ENCODE measurements at regions not wholly inside any gene's neighbourhood (a gene's known extent, or its start where the extent isn't known, plus 50 kb on each side); places are given as distances from the start of the nearest gene placed in this dataset.

DNA sequence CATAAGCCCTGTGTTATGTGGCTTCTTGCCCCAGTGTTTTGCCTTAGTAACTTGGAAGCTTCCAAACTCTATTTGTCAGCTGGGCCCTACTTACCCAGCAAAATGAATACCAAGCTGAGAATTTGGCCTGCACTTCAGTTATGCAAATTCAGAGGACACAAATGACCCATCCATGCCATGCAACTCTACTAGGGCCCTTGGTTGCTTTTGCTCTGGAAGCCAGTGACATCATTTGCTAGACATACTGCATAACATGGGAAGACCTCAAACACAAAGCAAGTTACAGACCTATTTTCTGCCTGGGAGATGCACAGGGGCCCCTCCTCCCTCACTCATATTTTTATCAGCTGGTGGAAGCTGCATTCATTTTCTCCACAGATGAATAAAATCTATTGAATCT is 90.2 kb upstream of the PPM1H start:
- TF ChIP-seq, protein P1, sequence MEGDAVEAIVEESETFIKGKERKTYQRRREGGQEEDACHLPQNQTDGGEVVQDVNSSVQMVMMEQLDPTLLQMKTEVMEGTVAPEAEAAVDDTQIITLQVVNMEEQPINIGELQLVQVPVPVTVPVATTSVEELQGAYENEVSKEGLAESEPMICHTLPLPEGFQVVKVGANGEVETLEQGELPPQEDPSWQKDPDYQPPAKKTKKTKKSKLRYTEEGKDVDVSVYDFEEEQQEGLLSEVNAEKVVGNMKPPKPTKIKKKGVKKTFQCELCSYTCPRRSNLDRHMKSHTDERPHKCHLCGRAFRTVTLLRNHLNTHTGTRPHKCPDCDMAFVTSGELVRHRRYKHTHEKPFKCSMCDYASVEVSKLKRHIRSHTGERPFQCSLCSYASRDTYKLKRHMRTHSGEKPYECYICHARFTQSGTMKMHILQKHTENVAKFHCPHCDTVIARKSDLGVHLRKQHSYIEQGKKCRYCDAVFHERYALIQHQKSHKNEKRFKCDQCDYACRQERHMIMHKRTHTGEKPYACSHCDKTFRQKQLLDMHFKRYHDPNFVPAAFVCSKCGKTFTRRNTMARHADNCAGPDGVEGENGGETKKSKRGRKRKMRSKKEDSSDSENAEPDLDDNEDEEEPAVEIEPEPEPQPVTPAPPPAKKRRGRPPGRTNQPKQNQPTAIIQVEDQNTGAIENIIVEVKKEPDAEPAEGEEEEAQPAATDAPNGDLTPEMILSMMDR (IDR thresholded peaks at IDR 0.05): no peak
- TF ChIP-seq POLR2A (IDR thresholded peaks at IDR 0.05): no peak
